ENCODE measurements at regions not wholly inside any gene's neighbourhood (a gene's known extent, or its start where the extent isn't known, plus 50 kb on each side); places are given as distances from the start of the nearest gene placed in this dataset.
A peak's percentile ranks its signal among the peaks of the same experiment; 100 is the strongest.

DNA sequence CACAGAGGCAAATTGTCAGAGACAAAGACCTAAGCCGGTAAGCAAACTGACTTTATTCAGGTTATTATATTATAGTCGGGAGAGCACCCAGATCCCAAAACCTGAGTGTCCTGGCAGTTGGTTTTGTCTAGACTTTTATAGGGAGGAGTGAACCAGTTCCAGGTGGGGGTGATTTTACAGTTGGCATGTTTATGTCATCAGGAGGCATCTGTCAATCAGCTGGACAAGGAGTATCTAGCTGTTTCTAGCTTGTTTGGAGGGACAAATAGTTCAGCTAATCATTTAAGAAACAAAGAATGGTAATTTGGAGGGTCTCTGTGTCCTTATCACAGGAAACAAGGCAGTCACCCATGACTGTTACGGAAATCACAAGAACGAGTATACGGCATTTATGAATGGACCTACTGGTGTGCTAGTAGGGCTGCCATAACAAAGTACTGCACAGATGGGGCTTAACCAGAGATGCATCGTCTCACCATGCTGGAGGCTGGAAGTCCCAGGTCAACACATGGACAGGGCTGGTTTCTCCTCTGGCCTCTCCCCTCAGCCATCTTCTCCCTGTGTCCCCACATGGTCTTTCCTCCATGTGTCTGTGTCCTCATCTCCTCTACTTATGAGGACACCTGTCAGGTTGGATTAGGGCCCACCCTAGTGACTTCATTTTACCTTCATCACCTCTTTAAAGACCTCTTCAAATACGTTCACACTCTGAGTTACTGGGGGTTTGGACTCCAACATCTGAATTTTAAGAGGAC lies 122.7 kb downstream of the LY86 start:
- Histone ChIP-seq H3K9me3 (no peaks in the 10 kb centered on the region), H3K4me1 (ENCODE audit: low read depth) (peaks cover 15% of the 10 kb centered on the region), H3K4me3 (no peak overlapping the region), H3K36me3 (ENCODE audit: low read depth) (no peaks in the 10 kb centered on the region)
- no peak for DNase-seq
- no peak for ATAC-seq
- intact Hi-C loops (cut with DNase I, micrococcal nuclease) = no loop called here
- TF ChIP-seq, protein P1, sequence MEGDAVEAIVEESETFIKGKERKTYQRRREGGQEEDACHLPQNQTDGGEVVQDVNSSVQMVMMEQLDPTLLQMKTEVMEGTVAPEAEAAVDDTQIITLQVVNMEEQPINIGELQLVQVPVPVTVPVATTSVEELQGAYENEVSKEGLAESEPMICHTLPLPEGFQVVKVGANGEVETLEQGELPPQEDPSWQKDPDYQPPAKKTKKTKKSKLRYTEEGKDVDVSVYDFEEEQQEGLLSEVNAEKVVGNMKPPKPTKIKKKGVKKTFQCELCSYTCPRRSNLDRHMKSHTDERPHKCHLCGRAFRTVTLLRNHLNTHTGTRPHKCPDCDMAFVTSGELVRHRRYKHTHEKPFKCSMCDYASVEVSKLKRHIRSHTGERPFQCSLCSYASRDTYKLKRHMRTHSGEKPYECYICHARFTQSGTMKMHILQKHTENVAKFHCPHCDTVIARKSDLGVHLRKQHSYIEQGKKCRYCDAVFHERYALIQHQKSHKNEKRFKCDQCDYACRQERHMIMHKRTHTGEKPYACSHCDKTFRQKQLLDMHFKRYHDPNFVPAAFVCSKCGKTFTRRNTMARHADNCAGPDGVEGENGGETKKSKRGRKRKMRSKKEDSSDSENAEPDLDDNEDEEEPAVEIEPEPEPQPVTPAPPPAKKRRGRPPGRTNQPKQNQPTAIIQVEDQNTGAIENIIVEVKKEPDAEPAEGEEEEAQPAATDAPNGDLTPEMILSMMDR (IDR thresholded peaks at IDR 0.05) = no peak

DNA sequence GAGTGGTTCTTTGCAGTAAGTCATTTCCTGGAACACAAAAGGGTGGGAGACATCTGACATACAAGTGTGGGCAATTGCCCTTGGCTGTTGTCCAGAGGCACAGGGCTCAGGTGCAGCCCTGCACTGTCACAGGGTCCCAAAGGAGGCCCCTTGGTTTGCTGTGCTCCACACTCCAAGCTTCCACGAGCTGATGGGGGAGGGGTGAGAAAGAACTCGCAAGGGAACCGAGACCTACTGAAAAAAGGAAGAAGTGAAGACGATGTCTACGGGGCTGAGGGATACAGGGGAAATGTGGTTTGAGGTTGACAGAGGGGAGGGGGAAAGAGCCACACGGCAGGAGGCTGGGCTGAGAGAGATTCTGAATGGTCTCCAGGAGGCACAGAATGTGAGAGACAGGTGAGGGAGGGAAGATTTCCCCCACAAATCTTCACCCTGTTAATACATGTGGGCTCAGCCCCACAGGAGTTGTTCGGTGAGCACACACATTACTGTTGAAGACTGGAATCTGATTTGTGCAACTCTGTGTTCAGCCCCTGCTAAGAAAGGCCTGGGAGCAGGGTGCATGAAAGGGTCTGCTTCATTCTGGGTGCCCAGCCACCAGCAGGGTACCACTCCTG lies 123.4 kb downstream of the LY86 start:
- no peaks in the 10 kb centered on the region for H3K9me3 ChIP-seq
- TF ChIP-seq, protein P1 (IDR thresholded peaks at IDR 0.05) = no peak
- intact Hi-C loops (cut with DNase I, micrococcal nuclease) = no loop called here
- no peak overlapping the region for H3K4me3 ChIP-seq
- no peaks in the 10 kb centered on the region for H3K36me3 ChIP-seq (ENCODE audit: low read depth)
- ATAC-seq (peak; percentile 6), DNase-seq (peak in 1 of 3 donors; percentile 52)
- peaks cover 15% of the 10 kb centered on the region for H3K4me1 ChIP-seq (ENCODE audit: low read depth)

DNA sequence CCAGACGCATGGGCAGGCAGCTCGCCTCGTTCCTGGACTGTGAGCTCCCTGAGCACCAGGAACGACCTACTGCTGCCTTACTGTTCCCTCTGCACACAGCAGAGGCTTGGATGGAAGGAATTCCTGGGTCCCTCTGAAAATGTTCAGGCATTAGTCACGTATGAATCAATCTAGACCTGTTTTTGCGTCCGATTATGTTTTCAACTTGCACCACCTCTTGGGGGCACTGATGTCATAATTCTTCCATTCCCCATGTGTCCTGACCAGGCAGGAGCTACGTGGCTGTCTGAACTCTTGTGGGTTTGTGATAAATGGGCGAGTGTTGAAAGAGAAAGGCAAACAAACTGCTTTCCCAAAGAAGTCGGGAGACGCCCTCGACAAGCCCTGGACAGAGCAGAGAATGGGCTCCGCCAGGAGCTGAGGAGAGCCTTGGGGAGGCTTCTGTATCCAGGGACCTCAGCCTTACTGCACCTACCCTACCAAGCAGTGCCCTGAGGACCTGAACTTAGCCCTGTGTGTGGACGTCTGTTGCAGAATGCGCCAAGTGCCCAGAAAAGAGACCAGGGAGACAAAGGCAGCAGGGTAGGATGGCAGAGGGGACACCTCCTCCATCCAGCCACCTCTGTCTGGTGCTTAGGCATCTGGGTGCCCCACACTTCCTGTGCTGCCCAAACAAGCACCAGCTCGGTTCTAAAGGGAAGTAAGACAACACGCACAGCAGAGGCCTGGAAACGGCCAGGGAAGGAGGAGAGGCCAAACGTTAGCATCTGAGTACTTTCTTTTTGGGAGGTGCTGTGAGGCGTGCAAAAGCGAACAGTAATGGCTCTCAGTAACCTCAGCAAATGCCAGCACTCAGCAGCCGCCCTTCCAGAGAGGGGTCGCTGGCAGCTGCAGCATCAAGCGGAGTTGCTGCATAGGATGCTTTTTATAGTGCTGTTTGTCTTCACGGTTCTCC lies 124.2 kb downstream of the LY86 start:
- H3K4me3 ChIP-seq = no peak overlapping the region
- peaks cover 15% of the 10 kb centered on the region for H3K4me1 ChIP-seq (ENCODE audit: low read depth)
- H3K9me3 ChIP-seq = no peaks in the 10 kb centered on the region
- TF ChIP-seq, protein P1 (IDR thresholded peaks at IDR 0.05) = no peak
- ATAC-seq (peak; percentile 88), DNase-seq (peak in 2 of 3 donors; percentile 65 to 67)
- no peaks in the 10 kb centered on the region for H3K36me3 ChIP-seq (ENCODE audit: low read depth)
- intact Hi-C loops (cut with DNase I, micrococcal nuclease) = no loop called here

DNA sequence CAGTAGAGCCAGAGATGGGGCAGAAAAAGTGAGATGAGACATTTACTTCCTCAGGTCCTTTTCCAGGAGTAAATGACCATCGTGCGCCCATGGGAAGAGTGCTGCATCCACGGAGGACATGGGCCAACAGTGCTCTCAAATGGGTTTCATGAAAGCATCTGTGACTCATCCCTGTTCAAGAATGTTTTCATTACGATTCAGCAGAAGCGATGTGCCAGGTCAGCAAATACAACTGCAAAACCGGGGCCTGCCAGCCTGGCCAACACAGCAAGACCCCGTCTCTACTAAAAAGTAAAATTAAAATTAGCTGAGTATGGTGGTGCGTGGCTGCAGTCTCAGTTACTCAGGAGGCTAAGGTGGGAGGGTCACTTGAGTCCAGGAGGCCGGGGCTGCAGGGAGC lies 125.1 kb downstream of the LY86 start:
- ATAC-seq = no peak
- H3K4me3 ChIP-seq = no peak overlapping the region
- TF ChIP-seq, protein P1 (IDR thresholded peaks at IDR 0.05) = no peak
- peaks cover 15% of the 10 kb centered on the region for H3K4me1 ChIP-seq (ENCODE audit: low read depth)
- no peaks in the 10 kb centered on the region for H3K9me3 ChIP-seq
- DNase-seq = no peak
- intact Hi-C loops (cut with DNase I, micrococcal nuclease) = no loop called here
- H3K36me3 ChIP-seq (ENCODE audit: low read depth) = no peaks in the 10 kb centered on the region

DNA sequence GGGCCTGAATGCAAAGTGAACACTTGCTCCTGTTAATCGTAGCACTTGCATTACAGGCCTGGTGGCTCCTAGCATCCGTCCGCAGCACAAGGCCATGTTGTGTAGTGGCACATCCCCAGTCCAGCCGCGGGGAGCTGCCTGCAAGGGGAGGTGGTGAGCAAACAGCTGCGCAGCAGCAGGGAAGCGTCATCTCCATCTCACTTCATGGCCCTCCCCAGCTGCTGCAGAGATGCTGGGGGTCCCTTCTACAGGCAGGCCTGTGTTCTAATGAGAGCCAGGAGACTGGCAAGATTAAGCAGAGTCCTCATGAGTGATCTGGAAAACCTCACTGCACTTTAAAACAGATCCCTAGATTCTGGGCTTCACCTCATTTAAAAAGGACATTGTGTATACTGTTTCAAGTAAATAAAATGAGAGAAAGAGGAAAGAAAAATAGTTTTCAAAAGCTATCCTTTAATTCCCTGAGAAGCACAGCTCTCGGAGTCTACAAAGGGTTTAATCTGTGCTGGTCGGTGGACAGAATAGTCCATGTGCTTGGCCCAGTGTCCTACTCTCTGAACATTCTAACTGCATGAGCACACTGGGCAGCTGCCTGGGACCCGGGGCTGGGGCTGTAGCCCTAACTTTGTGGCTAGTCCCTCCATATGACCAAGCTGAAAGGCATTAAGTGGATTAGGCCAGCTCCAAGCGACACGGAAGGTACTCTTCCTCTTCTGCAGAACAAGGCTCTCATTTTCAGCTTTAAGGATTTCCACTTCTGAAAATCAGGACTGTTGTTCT lies 125.8 kb downstream of the LY86 start:
- Histone ChIP-seq H3K36me3 (ENCODE audit: low read depth) (no peaks in the 10 kb centered on the region), H3K9me3 (no peaks in the 10 kb centered on the region), H3K4me3 (no peak overlapping the region), H3K4me1 (ENCODE audit: low read depth) (peaks cover 15% of the 10 kb centered on the region)
- ATAC-seq = no peak
- TF ChIP-seq, protein P1 (IDR thresholded peaks at IDR 0.05) = no peak
- DNase-seq = no peak
- intact Hi-C loops (cut with DNase I, micrococcal nuclease) = no loop called here
